HG03520 (cell line): ENCODE measurements at regions not wholly inside any gene's neighbourhood (a gene's known extent, or its start where the extent isn't known, plus 50 kb on each side); places are given as distances from the start of the nearest gene placed in this dataset.
"Not testable (repeated sequence)": the region's sequence is repeated elsewhere in the genome, so short reads cannot be mapped to it uniquely, and the experiment has no call there.

Experiments used
- ATAC-seq: cut with Tn5 transposase; IDR thresholded peaks from one replicate; pipeline ENCODE4 v1.9.1; 2021; ENCODE audit warnings: mild to moderate bottlenecking, moderate library complexity; ENCODE audit not compliant: unreplicated experiment

GRCh38 chr15:95121191-95121590 lies 889.8 kb downstream of the MCTP2 start:
- ATAC-seq: no peak

GRCh38 chr15:95125803-95126202 lies 894.4 kb downstream of the MCTP2 start:
- no peak for ATAC-seq

GRCh38 chr15:95127356-95127755 lies 896.0 kb downstream of the MCTP2 start:
- no peak for ATAC-seq

GRCh38 chr15:95129574-95129973 lies 898.2 kb downstream of the MCTP2 start:
- ATAC-seq: no peak

- ATAC-seq: no peak
Measured at GRCh38 chr15:95131131-95131556, 899.8 kb downstream of the MCTP2 start.

GRCh38 chr15:95132774-95133173 lies 901.4 kb downstream of the MCTP2 start:
- ATAC-seq: no peak

GRCh38 chr15:95134431-95135110 lies 903.2 kb downstream of the MCTP2 start:
- no peak for ATAC-seq

- no peak for ATAC-seq
Measured at GRCh38 chr15:95138604-95139270, 907.4 kb downstream of the MCTP2 start.

- ATAC-seq: no peak
Measured at GRCh38 chr15:95141486-95141885, 910.1 kb downstream of the MCTP2 start.

- ATAC-seq: no peak
Measured at GRCh38 chr15:95142531-95142930, 911.2 kb downstream of the MCTP2 start.

- ATAC-seq: no peak
Measured at GRCh38 chr15:95146481-95146880, 915.1 kb downstream of the MCTP2 start.

GRCh38 chr15:95148183-95148582 lies 916.8 kb downstream of the MCTP2 start:
- no peak for ATAC-seq

GRCh38 chr15:95149036-95149435 lies 917.7 kb downstream of the MCTP2 start:
- no peak for ATAC-seq

GRCh38 chr15:95149771-95150170 lies 918.4 kb downstream of the MCTP2 start:
- ATAC-seq: no peak

- ATAC-seq: no peak
Measured at GRCh38 chr15:95150466-95150865, 919.1 kb downstream of the MCTP2 start.

- no peak for ATAC-seq
Measured at GRCh38 chr15:95152741-95153140, 921.4 kb downstream of the MCTP2 start.

GRCh38 chr15:95153201-95153600 lies 921.8 kb downstream of the MCTP2 start:
- not testable (repeated sequence) for ATAC-seq

GRCh38 chr15:95160316-95160715 lies 929.0 kb downstream of the MCTP2 start:
- ATAC-seq: no peak

- no peak for ATAC-seq
Measured at GRCh38 chr15:95162069-95162468, 930.7 kb downstream of the MCTP2 start.

GRCh38 chr15:95162531-95162930 lies 931.2 kb downstream of the MCTP2 start:
- no peak for ATAC-seq

- no peak for ATAC-seq
Measured at GRCh38 chr15:95162967-95163531, 931.7 kb downstream of the MCTP2 start.

GRCh38 chr15:95168152-95168551 lies 936.8 kb downstream of the MCTP2 start:
- no peak for ATAC-seq
